ENCODE measurements at regions not wholly inside any gene's neighbourhood (a gene's known extent, or its start where the extent isn't known, plus 50 kb on each side); places are given as distances from the start of the nearest gene placed in this dataset.
A peak's percentile ranks its signal among the peaks of the same experiment; 100 is the strongest.
"Not testable (repeated sequence)": the region's sequence is repeated elsewhere in the genome, so short reads cannot be mapped to it uniquely, and the experiment has no call there.

- H3K4me3 ChIP-seq (ENCODE audit: low read length); POLR2A ChIA-PET; DNase-seq; H3K9me3 ChIP-seq (ENCODE audit: control insufficient read depth in 2 of 3, low read length in 3 of 3); ATAC-seq; H3K36me3 ChIP-seq (ENCODE audit: control insufficient read depth in 2 of 3, insufficient read depth in 3 of 3, low read length in 3 of 3); H3K27me3 ChIP-seq (ENCODE audit: control insufficient read depth in 2 of 2, insufficient read depth in 2 of 2, low read length in 2 of 2); H3K27ac Mint-ChIP-seq; H3K27ac ChIP-seq (ENCODE audit: low read depth, low read length); CTCF ChIA-PET; H3K4me3 Mint-ChIP-seq; H3K4me1 ChIP-seq (ENCODE audit: control insufficient read depth in 2 of 2, insufficient read depth in 2 of 2, low read length in 2 of 2); intact Hi-C loops (cut with micrococcal nuclease); H3K36me3 Mint-ChIP-seq; H3K9me3 Mint-ChIP-seq: not testable (repeated sequence)
- Mint-ChIP-seq H3K27me3 (peaks cover 4 to 21% (median 10%) of the 10 kb centered on the region in 5 donors), H3K4me1 (peaks cover under 1 to 18% (median 9%) of the 10 kb centered on the region in 7 donors)
Observed at GRCh38 chr12:131214936-131215335, 261.2 kb downstream of the ADGRD1 start.

- H3K27me3 ChIP-seq (ENCODE audit: control insufficient read depth in 2 of 2, insufficient read depth in 2 of 2, low read length in 2 of 2); H3K36me3 Mint-ChIP-seq; intact Hi-C loops (cut with micrococcal nuclease); H3K4me3 ChIP-seq (ENCODE audit: low read length); DNase-seq; POLR2A ChIA-PET; H3K4me1 Mint-ChIP-seq; H3K9me3 Mint-ChIP-seq; H3K27ac Mint-ChIP-seq; H3K36me3 ChIP-seq (ENCODE audit: control insufficient read depth in 2 of 3, insufficient read depth in 3 of 3, low read length in 3 of 3); H3K4me1 ChIP-seq (ENCODE audit: control insufficient read depth in 2 of 2, insufficient read depth in 2 of 2, low read length in 2 of 2); H3K9me3 ChIP-seq (ENCODE audit: control insufficient read depth in 2 of 3, low read length in 3 of 3); H3K4me3 Mint-ChIP-seq; CTCF ChIA-PET; H3K27ac ChIP-seq (ENCODE audit: low read depth, low read length): not testable (repeated sequence)
- peaks cover 4 to 26% (median 10%) of the 10 kb centered on the region in 5 donors for H3K27me3 Mint-ChIP-seq
- ATAC-seq, result peak; percentile 20
Observed at GRCh38 chr12:131216587-131216986, 262.9 kb downstream of the ADGRD1 start.

- Mint-ChIP-seq H3K27me3 (peaks cover 4 to 27% (median 10%) of the 10 kb centered on the region in 5 donors), H3K36me3 (no peaks in the 10 kb centered on the region), H3K9me3 (peaks cover 0 to 8% (median 0%) of the 10 kb centered on the region in 11 donors), H3K4me1 (peaks cover under 1 to 10% (median 2%) of the 10 kb centered on the region in 7 donors), H3K4me3 (no peak overlapping the region), H3K27ac (no peak overlapping the region)
- intact Hi-C loops (cut with micrococcal nuclease), result no loop called here
- Histone ChIP-seq H3K4me3 (ENCODE audit: low read length) (no peak overlapping the region), H3K9me3 (ENCODE audit: control insufficient read depth in 2 of 3, low read length in 3 of 3) (no peaks in the 10 kb centered on the region), H3K36me3 (ENCODE audit: control insufficient read depth in 2 of 3, insufficient read depth in 3 of 3, low read length in 3 of 3) (no peaks in the 10 kb centered on the region), H3K27me3 (ENCODE audit: control insufficient read depth in 2 of 2, insufficient read depth in 2 of 2, low read length in 2 of 2) (no peaks in the 10 kb centered on the region), H3K27ac (ENCODE audit: low read depth, low read length) (no peak overlapping the region), H3K4me1 (ENCODE audit: control insufficient read depth in 2 of 2, insufficient read depth in 2 of 2, low read length in 2 of 2) (no peaks in the 10 kb centered on the region)
- ChIA-PET CTCF (no interaction called here), POLR2A (no interaction called here)
- no peak for ATAC-seq
- no peak for DNase-seq
Observed at GRCh38 chr12:131217024-131217586, 263.4 kb downstream of the ADGRD1 start.

- no peak overlapping the region for H3K27ac Mint-ChIP-seq
- no peaks in the 10 kb centered on the region for H3K4me1 ChIP-seq (ENCODE audit: control insufficient read depth in 2 of 2, insufficient read depth in 2 of 2, low read length in 2 of 2)
- no peaks in the 10 kb centered on the region for H3K36me3 ChIP-seq (ENCODE audit: control insufficient read depth in 2 of 3, insufficient read depth in 3 of 3, low read length in 3 of 3)
- H3K27me3 ChIP-seq (ENCODE audit: control insufficient read depth in 2 of 2, insufficient read depth in 2 of 2, low read length in 2 of 2), result no peaks in the 10 kb centered on the region
- peaks cover 0 to 3% (median 0%) of the 10 kb centered on the region in 11 donors for H3K9me3 Mint-ChIP-seq
- no peak overlapping the region for H3K4me3 ChIP-seq (ENCODE audit: low read length)
- H3K4me1 Mint-ChIP-seq, result peaks cover 7 to 16% (median 8%) of the 10 kb centered on the region in 7 donors
- POLR2A ChIA-PET, result no interaction called here
- CTCF ChIA-PET, result no interaction called here
- H3K9me3 ChIP-seq (ENCODE audit: control insufficient read depth in 2 of 3, low read length in 3 of 3), result no peaks in the 10 kb centered on the region
- no peak overlapping the region for H3K4me3 Mint-ChIP-seq
- H3K27ac ChIP-seq (ENCODE audit: low read depth, low read length), result no peak overlapping the region
- no peaks in the 10 kb centered on the region for H3K36me3 Mint-ChIP-seq
- DNase-seq (no peak), ATAC-seq (no peak)
- H3K27me3 Mint-ChIP-seq, result peaks cover 4 to 33% (median 10%) of the 10 kb centered on the region in 5 donors
- intact Hi-C loops (cut with micrococcal nuclease), result no loop called here
Observed at GRCh38 chr12:131218026-131218922, 264.6 kb downstream of the ADGRD1 start.

GRCh38 chr12:131218923-131219669 is 265.4 kb downstream of the ADGRD1 start:
- CTCF ChIA-PET, result no interaction called here
- DNase-seq (no peak), ATAC-seq (no peak)
- intact Hi-C loops (cut with micrococcal nuclease), result no loop called here
- Histone ChIP-seq H3K4me1 (ENCODE audit: control insufficient read depth in 2 of 2, insufficient read depth in 2 of 2, low read length in 2 of 2) (no peaks in the 10 kb centered on the region), H3K36me3 (ENCODE audit: control insufficient read depth in 2 of 3, insufficient read depth in 3 of 3, low read length in 3 of 3) (no peaks in the 10 kb centered on the region), H3K27me3 (ENCODE audit: control insufficient read depth in 2 of 2, insufficient read depth in 2 of 2, low read length in 2 of 2) (no peaks in the 10 kb centered on the region), H3K4me3 (ENCODE audit: low read length) (no peak overlapping the region), H3K9me3 (ENCODE audit: control insufficient read depth in 2 of 3, low read length in 3 of 3) (no peaks in the 10 kb centered on the region), H3K27ac (ENCODE audit: low read depth, low read length) (no peak overlapping the region)
- H3K36me3 Mint-ChIP-seq, result no peaks in the 10 kb centered on the region
- H3K4me1 Mint-ChIP-seq, result peaks cover 7 to 16% (median 8%) of the 10 kb centered on the region in 7 donors
- POLR2A ChIA-PET, result no interaction called here
- H3K4me3 Mint-ChIP-seq, result no peak overlapping the region
- H3K9me3 Mint-ChIP-seq, result no peaks in the 10 kb centered on the region
- peaks cover 4 to 33% (median 10%) of the 10 kb centered on the region in 5 donors for H3K27me3 Mint-ChIP-seq
- H3K27ac Mint-ChIP-seq, result no peak overlapping the region

- no peaks in the 10 kb centered on the region for H3K36me3 ChIP-seq (ENCODE audit: control insufficient read depth in 2 of 3, insufficient read depth in 3 of 3, low read length in 3 of 3)
- no peak for DNase-seq
- Mint-ChIP-seq H3K27me3 (peaks cover 4 to 33% (median 10%) of the 10 kb centered on the region in 5 donors), H3K36me3 (no peaks in the 10 kb centered on the region), H3K9me3 (no peaks in the 10 kb centered on the region), H3K27ac (no peak overlapping the region), H3K4me3 (peak overlapping the region in 1 of 10 donors; percentile 25), H3K4me1 (peaks cover 7 to 16% (median 9%) of the 10 kb centered on the region in 7 donors)
- H3K4me3 ChIP-seq (ENCODE audit: low read length), result no peak overlapping the region
- ChIA-PET POLR2A (no interaction called here), CTCF (interaction anchor here (1.0 kb wide), 1 partner anchor 8 kb away, joined by 4 read pairs; no protein-coding TSS in a partner anchor)
- H3K27me3 ChIP-seq (ENCODE audit: control insufficient read depth in 2 of 2, insufficient read depth in 2 of 2, low read length in 2 of 2), result no peaks in the 10 kb centered on the region
- no peaks in the 10 kb centered on the region for H3K4me1 ChIP-seq (ENCODE audit: control insufficient read depth in 2 of 2, insufficient read depth in 2 of 2, low read length in 2 of 2)
- no peak overlapping the region for H3K27ac ChIP-seq (ENCODE audit: low read depth, low read length)
- no peak for ATAC-seq
- H3K9me3 ChIP-seq (ENCODE audit: control insufficient read depth in 2 of 3, low read length in 3 of 3), result no peaks in the 10 kb centered on the region
- intact Hi-C loops (cut with micrococcal nuclease), result no loop called here
Observed at GRCh38 chr12:131219670-131220330, 266.1 kb downstream of the ADGRD1 start.

All from naive thymus-derived CD4-positive, alpha-beta T cell (primary cell).